AG04449 (cell line): ENCODE measurements at regions not wholly inside any gene's neighbourhood (a gene's known extent, or its start where the extent isn't known, plus 50 kb on each side); places are given as distances from the start of the nearest gene placed in this dataset.

ENCODE experiments used
- CTCF ChIA-PET: fragments of 350-600 bp; formaldehyde crosslinking; extraction: SDS; loops from one replicate; lab custom pipeline; 2021; ENCODE audit warnings: antibody characterized with exemption; lab: Yijun Ruan, JAX
- POLR2A ChIA-PET: fragments of 400-600, 350-600 bp; formaldehyde crosslinking; extraction: SDS; loops from one replicate; lab custom pipeline; 2020; ENCODE audit warnings: antibody characterized with exemption, inconsistent platforms; lab: Yijun Ruan, JAX
- DNase-seq: peaks from one replicate; pipeline ENCODE4 v3.0.0-alpha.2; 2010; ENCODE audit warnings: low read depth, low spot score
- H3K4me3 ChIP-seq: 2 replicates; pipeline ENCODE4 v1.5.1; 2011; ENCODE audit warnings: low read depth, mild to moderate bottlenecking, control low read depth, low read length
- TF ChIP-seq, protein P1 (sequence below): IDR thresholded peaks from one replicate; pipeline ENCODE4 v1.5.1; 2011; ENCODE audit warnings: mild to moderate bottlenecking, moderate library complexity, low read length, control low read depth, inconsistent platforms; ENCODE audit not compliant: insufficient read depth; ENCODE audit errors: missing control alignments

DNA sequence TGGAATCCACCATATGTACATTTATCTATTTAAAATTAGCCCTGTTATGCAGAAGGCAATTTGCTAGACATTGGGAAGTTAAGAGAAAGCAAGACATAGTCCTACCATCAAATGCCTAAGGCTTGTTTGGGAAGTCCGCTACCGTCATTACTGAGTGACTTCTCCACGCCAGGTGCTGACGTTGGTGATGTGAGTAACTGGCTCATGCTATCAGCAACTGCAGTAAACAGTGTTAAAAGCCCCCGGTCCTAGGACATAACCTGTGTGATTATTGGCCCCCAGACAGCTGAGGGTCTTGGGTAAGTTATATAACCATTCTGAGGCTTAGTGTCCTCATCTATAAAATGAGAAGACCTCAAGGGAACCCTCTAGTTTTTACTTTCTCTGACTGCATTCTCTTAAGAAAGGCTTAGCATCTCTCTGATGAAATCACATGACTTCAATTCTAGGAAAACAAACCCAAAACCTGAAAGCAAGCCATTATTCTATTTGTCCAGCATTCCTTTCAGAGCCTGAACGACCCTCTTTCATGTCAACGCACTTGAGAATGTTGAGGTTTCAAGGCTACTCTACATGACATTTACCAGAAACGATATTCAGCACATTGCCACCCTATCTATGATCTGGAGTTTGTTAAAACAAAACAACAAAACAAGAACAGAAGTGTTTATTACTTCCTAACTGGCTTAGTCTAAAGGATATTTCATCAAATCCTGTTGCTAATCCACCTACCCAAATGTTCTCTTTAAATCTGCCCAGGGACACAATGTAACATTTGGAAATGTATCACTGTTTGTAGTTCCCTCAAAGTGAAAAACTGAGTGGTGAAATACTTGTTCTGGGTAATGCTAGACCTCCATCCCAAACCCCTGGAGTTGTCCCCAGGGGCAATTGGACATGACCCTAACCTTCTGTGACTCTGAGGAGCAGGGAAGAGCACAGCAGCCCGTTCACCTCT, 133.8 kb downstream of the BTBD3 start:
- TF ChIP-seq, protein P1, sequence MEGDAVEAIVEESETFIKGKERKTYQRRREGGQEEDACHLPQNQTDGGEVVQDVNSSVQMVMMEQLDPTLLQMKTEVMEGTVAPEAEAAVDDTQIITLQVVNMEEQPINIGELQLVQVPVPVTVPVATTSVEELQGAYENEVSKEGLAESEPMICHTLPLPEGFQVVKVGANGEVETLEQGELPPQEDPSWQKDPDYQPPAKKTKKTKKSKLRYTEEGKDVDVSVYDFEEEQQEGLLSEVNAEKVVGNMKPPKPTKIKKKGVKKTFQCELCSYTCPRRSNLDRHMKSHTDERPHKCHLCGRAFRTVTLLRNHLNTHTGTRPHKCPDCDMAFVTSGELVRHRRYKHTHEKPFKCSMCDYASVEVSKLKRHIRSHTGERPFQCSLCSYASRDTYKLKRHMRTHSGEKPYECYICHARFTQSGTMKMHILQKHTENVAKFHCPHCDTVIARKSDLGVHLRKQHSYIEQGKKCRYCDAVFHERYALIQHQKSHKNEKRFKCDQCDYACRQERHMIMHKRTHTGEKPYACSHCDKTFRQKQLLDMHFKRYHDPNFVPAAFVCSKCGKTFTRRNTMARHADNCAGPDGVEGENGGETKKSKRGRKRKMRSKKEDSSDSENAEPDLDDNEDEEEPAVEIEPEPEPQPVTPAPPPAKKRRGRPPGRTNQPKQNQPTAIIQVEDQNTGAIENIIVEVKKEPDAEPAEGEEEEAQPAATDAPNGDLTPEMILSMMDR = no peak
- no peak overlapping the region for H3K4me3 ChIP-seq
- DNase-seq = no peak
- POLR2A ChIA-PET = no interaction called here
- CTCF ChIA-PET = no interaction called here

DNA sequence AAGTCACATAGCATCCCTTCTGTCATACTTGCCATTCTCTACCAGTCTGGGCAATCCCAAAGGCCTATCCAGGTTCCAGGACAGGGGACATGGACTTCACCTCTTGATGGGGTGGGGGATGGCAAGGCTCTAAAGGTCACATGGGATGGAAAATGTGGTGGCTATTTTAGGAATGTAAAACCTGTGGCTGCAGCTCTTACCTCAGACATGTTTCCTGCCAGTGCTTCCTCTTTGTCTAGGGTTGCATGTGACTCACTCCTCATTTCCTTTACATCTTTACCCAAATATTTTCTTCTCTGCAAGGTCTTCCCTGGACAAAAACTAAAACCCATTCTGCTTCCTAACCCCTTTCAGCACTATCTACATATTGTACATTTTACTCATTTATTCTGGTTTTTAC, 135.7 kb downstream of the BTBD3 start:
- DNase-seq = no peak
- H3K4me3 ChIP-seq = no peak overlapping the region

DNA sequence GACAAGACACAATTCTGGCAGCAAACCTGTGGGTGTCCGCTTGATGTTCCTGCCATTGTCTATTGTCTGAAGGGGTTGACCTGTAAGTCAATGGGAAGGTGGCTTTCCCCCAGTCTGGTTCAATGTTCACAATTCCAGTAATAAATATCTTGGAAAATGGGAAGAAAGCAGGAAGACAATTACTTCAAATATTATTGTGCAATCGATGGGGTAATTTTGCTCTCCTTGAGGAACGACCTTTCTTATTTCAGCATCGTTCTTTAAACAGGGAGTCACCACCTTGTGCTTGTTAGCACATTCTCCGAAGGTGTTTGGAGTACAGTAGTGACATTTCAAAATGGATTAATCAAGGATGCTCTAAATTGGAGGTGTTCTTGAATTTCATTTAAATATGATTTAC, 136.9 kb downstream of the BTBD3 start:
- DNase-seq = no peak
- no peak overlapping the region for H3K4me3 ChIP-seq
- CTCF ChIA-PET = no interaction called here
- POLR2A ChIA-PET = no interaction called here
- TF ChIP-seq, protein P1 = no peak

More for the DNA sequence above, 135.7 kb downstream of the BTBD3 start:
- POLR2A ChIA-PET = no interaction called here
- TF ChIP-seq, protein P1 = no peak
- CTCF ChIA-PET = no interaction called here

DNA sequence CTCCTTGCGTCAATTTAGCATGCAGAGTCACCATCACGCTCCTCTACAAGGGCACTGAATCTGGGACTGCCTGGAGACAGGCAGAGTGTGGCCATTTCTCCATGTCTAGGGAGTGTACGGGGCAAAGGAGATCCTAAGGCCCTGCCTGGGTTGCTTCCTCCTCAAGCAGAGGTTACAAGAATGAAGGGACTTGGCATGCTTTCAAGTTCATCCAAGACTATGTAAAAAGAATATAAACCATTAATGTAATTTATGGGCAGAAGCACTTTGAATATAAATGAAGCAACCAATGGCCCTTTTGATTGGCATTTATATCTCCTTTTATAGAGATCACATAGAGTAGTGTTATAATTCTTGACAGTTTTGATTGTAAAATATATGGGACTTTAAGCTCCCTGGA, 137.5 kb downstream of the BTBD3 start:
- TF ChIP-seq, protein P1 = no peak
- POLR2A ChIA-PET = no interaction called here
- no peak for DNase-seq
- no peak overlapping the region for H3K4me3 ChIP-seq
- CTCF ChIA-PET = no interaction called here

DNA sequence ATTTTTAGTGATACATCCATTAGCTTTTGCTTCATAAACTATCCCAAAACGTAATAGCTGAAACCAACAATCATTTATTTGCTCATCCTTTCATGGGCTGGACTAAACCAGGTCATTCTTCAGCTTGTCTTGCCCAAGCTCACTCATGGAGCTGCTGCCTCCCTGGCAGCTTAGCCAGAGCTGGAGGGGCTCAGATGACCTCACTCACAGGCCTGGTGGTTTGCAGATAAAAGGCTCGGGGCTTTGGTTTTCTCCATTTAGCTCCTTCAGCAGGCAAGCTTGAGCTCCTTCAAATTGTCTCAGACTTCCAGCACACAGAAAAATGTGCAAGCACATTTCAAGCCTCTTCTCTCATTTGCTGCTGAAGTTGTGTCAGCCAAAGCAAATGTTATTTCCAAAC, 139.1 kb downstream of the BTBD3 start:
- no peak overlapping the region for H3K4me3 ChIP-seq
- ChIA-PET POLR2A (no interaction called here), CTCF (interaction anchor here (1.2 kb wide), 1 partner anchor 381 kb away, joined by 3 read pairs; no protein-coding TSS in a partner anchor)
- TF ChIP-seq, protein P1 = no peak
- DNase-seq = no peak

DNA sequence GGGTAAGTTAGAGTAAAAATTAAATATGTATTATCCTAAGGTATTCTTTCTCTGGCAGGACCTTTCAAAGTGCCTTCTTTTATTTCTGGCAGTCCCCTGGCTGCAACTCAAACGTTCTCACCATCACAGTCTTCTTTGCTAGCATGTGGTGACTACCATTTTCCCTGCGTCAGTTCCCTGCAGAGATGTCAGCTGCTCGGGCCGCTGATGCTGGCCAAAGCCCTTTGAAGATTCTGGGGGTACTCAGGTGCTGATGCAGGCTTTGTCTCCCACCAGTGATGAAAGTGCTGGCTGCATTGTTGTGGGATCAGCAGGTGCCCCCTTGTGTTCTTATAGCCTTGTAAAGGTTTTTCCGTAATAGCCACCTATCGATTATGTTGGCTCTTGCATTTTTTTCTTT, 140.1 kb downstream of the BTBD3 start:
- no peak overlapping the region for H3K4me3 ChIP-seq
- TF ChIP-seq, protein P1 = no peak
- POLR2A ChIA-PET = no interaction called here
- no peak for DNase-seq
- CTCF ChIA-PET = no interaction called here
